Hepatocyte (in vitro differentiated cells): ENCODE measurements at regions not wholly inside any gene's neighbourhood (a gene's known extent, or its start where the extent isn't known, plus 50 kb on each side); places are given as distances from the start of the nearest gene placed in this dataset.

Experiments
- EZH2 ChIP-seq: fragments of 200-600 bp; sonication (generic); IDR thresholded peaks from 2 replicates; pipeline ENCODE4 v1.6.1; 2016; ENCODE audit warnings: antibody characterized with exemption, mild to moderate bottlenecking, borderline replicate concordance
- EZH2phosphoT487 ChIP-seq: fragments of 200-600 bp; sonication (generic); IDR thresholded peaks from one replicate; pipeline ENCODE4 v1.6.1; 2018; ENCODE audit warnings: antibody characterized with exemption, mild to moderate bottlenecking, low read depth, moderate library complexity; ENCODE audit not compliant: unreplicated experiment, severe bottlenecking
- TF ChIP-seq, protein P1 (sequence below): fragments of 200-600 bp; sonication (generic); IDR thresholded peaks from 2 replicates; pipeline ENCODE4 v1.5.1; 2016; ENCODE audit warnings: antibody characterized with exemption, mild to moderate bottlenecking; ENCODE audit not compliant: poor library complexity

DNA sequence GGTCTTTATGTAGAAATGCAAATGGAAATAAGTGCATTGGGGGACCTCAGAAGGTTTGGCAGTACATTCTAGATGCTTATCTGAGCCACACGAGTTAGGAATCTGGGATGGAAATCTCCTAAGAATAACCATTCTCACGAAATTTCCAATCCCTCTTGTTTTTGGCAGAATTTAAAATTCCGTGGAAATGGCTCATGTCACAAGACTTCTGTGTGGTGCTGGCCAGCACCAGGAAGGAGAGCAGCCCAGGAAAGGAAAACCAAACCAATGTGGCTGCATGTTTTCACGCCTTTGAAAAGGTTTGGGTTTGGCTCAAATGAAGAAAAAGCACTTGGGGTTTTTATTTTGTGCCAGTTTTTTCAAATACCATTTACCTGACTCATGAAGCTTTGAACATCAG is 80.1 kb upstream of the KCNK2 start:
- TF ChIP-seq, protein P1, sequence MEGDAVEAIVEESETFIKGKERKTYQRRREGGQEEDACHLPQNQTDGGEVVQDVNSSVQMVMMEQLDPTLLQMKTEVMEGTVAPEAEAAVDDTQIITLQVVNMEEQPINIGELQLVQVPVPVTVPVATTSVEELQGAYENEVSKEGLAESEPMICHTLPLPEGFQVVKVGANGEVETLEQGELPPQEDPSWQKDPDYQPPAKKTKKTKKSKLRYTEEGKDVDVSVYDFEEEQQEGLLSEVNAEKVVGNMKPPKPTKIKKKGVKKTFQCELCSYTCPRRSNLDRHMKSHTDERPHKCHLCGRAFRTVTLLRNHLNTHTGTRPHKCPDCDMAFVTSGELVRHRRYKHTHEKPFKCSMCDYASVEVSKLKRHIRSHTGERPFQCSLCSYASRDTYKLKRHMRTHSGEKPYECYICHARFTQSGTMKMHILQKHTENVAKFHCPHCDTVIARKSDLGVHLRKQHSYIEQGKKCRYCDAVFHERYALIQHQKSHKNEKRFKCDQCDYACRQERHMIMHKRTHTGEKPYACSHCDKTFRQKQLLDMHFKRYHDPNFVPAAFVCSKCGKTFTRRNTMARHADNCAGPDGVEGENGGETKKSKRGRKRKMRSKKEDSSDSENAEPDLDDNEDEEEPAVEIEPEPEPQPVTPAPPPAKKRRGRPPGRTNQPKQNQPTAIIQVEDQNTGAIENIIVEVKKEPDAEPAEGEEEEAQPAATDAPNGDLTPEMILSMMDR: no peak
- TF ChIP-seq EZH2 (no peak), EZH2phosphoT487 (no peak)
